AG09309 (cell line): ENCODE measurements at regions not wholly inside any gene's neighbourhood (a gene's known extent, or its start where the extent isn't known, plus 50 kb on each side); places are given as distances from the start of the nearest gene placed in this dataset.

Experiments
- DNase-seq: peaks from one replicate; pipeline ENCODE4 v3.0.0-alpha.2; 2010; ENCODE audit warnings: low read depth
- H3K4me3 ChIP-seq: 2 replicates; pipeline ENCODE4 v1.5.1; 2011; ENCODE audit warnings: mild to moderate bottlenecking, low read depth, low read length, moderate library complexity; ENCODE audit not compliant: control insufficient read depth
- TF ChIP-seq, protein P1 (sequence below): IDR thresholded peaks from 2 replicates; pipeline ENCODE4 v1.5.1; 2011; ENCODE audit warnings: mild to moderate bottlenecking, low read depth, low read length, inconsistent platforms; ENCODE audit not compliant: insufficient read depth, control insufficient read depth; ENCODE audit errors: missing control alignments

DNA sequence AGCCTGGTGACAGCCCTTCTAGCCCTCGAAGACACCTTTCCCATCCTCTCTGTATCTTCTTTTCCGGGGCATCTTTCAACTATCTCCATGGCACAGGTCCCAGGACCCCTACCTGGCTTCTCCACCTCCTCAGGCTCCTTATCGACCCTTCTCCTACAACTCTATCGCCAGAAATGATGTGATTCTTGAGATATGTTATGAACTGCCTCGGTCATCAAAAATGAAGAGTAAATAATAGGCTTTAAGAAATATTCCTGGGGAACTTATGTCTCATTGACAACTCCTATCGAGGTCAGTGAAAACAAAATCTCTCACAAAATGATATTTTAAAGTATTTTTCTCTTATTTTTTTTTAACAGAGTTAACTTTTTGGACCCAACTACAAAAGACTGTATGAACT, 405.5 kb upstream of the SHH start:
- no peak for DNase-seq
- TF ChIP-seq, protein P1, sequence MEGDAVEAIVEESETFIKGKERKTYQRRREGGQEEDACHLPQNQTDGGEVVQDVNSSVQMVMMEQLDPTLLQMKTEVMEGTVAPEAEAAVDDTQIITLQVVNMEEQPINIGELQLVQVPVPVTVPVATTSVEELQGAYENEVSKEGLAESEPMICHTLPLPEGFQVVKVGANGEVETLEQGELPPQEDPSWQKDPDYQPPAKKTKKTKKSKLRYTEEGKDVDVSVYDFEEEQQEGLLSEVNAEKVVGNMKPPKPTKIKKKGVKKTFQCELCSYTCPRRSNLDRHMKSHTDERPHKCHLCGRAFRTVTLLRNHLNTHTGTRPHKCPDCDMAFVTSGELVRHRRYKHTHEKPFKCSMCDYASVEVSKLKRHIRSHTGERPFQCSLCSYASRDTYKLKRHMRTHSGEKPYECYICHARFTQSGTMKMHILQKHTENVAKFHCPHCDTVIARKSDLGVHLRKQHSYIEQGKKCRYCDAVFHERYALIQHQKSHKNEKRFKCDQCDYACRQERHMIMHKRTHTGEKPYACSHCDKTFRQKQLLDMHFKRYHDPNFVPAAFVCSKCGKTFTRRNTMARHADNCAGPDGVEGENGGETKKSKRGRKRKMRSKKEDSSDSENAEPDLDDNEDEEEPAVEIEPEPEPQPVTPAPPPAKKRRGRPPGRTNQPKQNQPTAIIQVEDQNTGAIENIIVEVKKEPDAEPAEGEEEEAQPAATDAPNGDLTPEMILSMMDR: no peak
- H3K4me3 ChIP-seq: no peak overlapping the region

DNA sequence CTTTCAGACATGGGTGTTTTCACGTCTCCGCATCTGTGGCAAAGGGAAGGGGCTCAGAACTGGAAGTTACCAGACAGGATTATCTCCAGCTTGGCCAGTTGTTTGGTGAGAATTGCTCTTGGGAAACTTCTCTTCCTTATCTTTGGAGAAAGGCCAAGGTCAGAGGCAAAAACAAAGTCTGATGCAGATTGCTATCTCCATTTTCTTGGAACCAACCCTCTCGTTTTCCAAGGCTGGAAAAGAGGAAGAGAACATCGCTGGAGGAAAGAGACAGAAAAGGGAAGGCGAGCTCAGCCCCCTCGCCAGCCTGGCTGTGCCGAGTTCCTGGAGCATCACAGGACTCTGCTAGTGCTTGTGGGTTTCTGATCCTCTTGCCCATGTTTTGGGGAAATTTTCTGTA, 396.8 kb upstream of the SHH start:
- H3K4me3 ChIP-seq: no peak overlapping the region
- TF ChIP-seq, protein P1: no peak
- DNase-seq: no peak

DNA sequence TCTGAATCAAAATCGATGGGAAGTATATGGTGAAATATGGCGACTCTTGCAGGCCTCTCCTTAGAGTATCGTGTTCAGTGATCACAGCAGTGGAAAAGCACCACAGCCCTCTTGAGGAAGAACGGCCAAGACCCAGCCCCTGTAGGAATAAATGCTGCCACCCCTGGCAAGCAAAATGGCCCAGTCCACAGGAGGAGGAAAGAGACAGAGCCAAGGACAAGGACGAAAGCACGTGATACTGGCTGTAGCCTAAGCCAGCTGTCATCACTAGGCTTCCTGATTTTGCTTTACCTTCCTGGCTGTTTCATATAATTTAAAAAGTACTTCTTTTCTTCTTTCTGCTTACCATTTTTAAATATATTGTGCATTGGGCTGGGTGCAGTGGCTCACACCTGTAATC, 395.0 kb upstream of the SHH start:
- no peak overlapping the region for H3K4me3 ChIP-seq
- TF ChIP-seq, protein P1: no peak
- DNase-seq: no peak

DNA sequence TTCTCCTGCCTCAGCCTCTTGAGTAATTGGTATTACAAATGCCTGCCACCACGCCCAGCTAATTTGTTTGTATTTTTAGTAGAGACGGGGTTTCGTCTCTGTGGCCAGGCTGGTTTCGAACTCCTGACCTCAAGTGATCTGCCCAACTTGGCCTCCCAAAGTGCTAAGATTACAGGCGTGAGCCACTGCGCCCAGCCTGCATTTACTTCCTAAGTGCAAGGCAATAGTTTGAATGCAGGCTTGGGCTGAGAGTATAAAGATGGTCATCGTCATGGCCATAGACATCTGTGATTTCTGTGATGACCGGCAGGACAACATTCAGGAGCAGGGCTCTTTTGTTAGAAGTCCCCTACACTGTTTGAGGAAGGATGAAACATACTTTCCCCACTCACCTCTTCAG, 393.9 kb upstream of the SHH start:
- no peak overlapping the region for H3K4me3 ChIP-seq
- no peak for DNase-seq
- TF ChIP-seq, protein P1: no peak

DNA sequence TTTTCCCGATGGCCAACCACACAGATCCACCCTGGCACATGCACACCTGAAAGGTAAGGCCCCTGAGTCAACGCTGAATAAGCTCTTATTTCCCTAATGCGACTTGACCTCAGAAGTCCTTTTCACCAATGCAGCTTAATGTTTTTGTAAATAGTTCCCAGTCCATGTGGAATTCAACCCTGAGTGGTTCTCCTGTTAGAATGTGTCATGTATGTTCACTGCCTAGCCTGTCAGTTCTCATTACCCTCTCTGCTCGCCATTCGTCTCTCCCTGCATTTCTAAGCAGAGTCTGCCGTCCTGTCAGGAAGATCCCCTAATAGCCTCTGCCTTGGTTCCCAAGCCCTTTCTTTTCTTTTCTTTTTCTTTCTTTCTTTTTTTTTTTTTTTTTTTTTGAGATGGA, 392.6 kb upstream of the SHH start:
- TF ChIP-seq, protein P1: no peak
- H3K4me3 ChIP-seq: no peak overlapping the region
- DNase-seq: no peak

DNA sequence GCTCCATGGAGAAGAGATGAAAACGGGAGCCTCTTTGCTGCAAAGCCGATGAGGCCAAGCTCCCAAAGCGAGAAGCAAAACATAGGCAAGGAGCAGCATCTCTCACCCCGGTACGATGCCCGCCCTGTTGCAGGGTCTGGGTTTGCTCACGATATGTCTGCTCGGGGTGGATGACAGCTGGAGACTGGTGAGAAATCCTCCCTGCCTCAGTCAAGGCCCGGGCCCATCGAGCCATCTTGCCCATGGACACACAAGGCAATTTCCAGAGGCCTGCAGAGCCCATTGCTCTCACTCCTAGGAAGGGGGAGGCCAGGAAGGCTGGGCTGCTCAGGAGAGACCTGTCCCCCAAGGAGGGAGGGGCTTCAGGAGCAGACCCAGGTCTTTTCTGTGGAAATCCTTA, 391.7 kb upstream of the SHH start:
- TF ChIP-seq, protein P1: no peak
- H3K4me3 ChIP-seq: no peak overlapping the region
- no peak for DNase-seq

DNA sequence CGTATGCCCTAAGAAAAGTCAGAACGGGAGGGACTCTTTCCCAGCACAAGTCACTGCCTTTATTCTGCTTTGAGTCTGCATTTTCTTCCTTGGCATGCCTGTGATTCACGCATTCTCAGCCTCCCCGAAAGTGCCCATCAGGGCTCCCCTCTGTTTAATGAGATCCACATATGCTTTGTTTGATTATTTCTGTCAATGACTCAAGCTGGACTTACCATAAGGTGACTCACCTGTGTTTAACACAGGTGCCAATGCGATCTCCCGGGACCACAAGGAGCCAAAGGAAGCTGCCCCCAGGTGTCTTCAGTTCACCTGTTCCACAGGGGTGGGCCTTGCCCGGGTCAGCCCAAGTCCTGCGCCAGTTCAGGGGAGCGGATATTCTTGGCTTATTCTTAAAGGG, 386.0 kb upstream of the SHH start:
- no peak overlapping the region for H3K4me3 ChIP-seq
- TF ChIP-seq, protein P1: no peak
- no peak for DNase-seq
